HepG2 (cell line): ENCODE measurements at regions not wholly inside any gene's neighbourhood (a gene's known extent, or its start where the extent isn't known, plus 50 kb on each side); places are given as distances from the start of the nearest gene placed in this dataset.

Experiments used
- ATAC-seq: fragments of 200-7000 bp; cut with Tn5 transposase; 3 replicates; pipeline ENCODE4 v1.9.1; 2020; ENCODE audit warnings: mild to moderate bottlenecking, moderate library complexity
- BruUV-seq: library from RNA; stranded (reverse); fragments of 400-500 nt; replicated peaks from 2 replicates; lab custom pipeline; 2021; lab: Mats Ljungman, UMichigan
- CTCF ChIA-PET: fragments of 300-600 bp; formaldehyde crosslinking; extraction: SDS; loops from one replicate; lab custom pipeline; 2021; ENCODE audit warnings: low total read pairs, inconsistent platforms, low intra/inter-chr PET ratio; lab: Yijun Ruan, JAX
- POLR2A ChIA-PET: fragments of 350-600 bp; sonication (Branson Sonifier 250); formaldehyde crosslinking; loops from one replicate; lab custom pipeline; 2020; ENCODE audit warnings: antibody characterized with exemption, inconsistent platforms; lab: Yijun Ruan, JAX
- DNase-seq: peaks from one replicate; pipeline ENCODE4 v3.0.0-alpha.2; 2015; ENCODE audit warnings: low spot score
- FAIRE-seq: peaks from 3 replicates; lab custom pipeline; 2011; peaks lifted over from hg19 to GRCh38; lab: Jason Lieb, UNC
- H2AFZ ChIP-seq: one replicate; pipeline ENCODE4 v1.6.1; 2011; ENCODE audit warnings: low read length, inconsistent platforms
- H3K27ac ChIP-seq: fragments of 300-600 bp; 3 replicates; pipeline ENCODE4 v1.8.0; 2011; ENCODE audit warnings: mixed run types, mild to moderate bottlenecking, mixed read lengths, low read length, inconsistent platforms; ENCODE audit not compliant: insufficient read depth; ENCODE audit errors: extremely low read length
- H3K27me3 ChIP-seq, 2 experiments: fragments of 200-600 bp in 1 of 2; 2 replicates in 1 of 2; 3 replicates in 1 of 2; pipeline versions ENCODE4 v1.6.0 to v1.8.0; 2011; ENCODE audit warnings: low read length in 2 of 2, mild to moderate bottlenecking in 2 of 2, moderate library complexity in 2 of 2, inconsistent platforms in 1 of 2; ENCODE audit not compliant: insufficient read depth in 2 of 2, control insufficient read depth in 1 of 2
- H3K36me3 ChIP-seq, 2 experiments: fragments of 200-600 bp in 1 of 2; replicated peaks in 1 of 2; 2 replicates in 1 of 2; 3 replicates in 1 of 2; pipeline versions ENCODE4 v1.5.1 to v1.8.0; 2011; ENCODE audit warnings: low read length in 2 of 2, inconsistent platforms in 1 of 2; ENCODE audit not compliant: insufficient read depth in 2 of 2, control insufficient read depth in 1 of 2
- H3K4me1 ChIP-seq: 2 replicates; pipeline ENCODE4 v1.5.1; 2012; ENCODE audit warnings: low read length, inconsistent platforms; ENCODE audit not compliant: insufficient read depth
- H3K4me2 ChIP-seq: 2 replicates; pipeline ENCODE4 v1.6.0; 2011; ENCODE audit warnings: low read depth, low read length, inconsistent platforms
- H3K4me3 ChIP-seq, 3 experiments: fragments of 200-600 bp in 1 of 3; sonication (generic), shearing (Covaris generic) in 1 of 3; replicated peaks in 1 of 3; 2 replicates each; pipeline ENCODE4 v1.5.1; 2011 to 2016; ENCODE audit warnings: low read length in 3 of 3, inconsistent platforms in 2 of 3, low read depth in 2 of 3, mild to moderate bottlenecking in 2 of 3, control low read depth in 1 of 3, mixed read lengths in 1 of 3; ENCODE audit not compliant: insufficient read depth in 1 of 3
- H3K79me2 ChIP-seq: one replicate; pipeline ENCODE4 v1.6.1; 2011; ENCODE audit warnings: low read length, inconsistent platforms; ENCODE audit not compliant: insufficient read depth
- H3K9ac ChIP-seq: 2 replicates; pipeline ENCODE4 v1.6.0; 2011; ENCODE audit warnings: mild to moderate bottlenecking, low read depth, low read length, inconsistent platforms; ENCODE audit not compliant: insufficient read depth
- H3K9me3 ChIP-seq: 2 replicates; pipeline ENCODE4 v1.5.1; 2012; ENCODE audit warnings: mild to moderate bottlenecking, low read length
- H4K20me1 ChIP-seq: 2 replicates; pipeline ENCODE4 v1.6.0; 2011; ENCODE audit warnings: inconsistent platforms, mild to moderate bottlenecking, low read length, moderate library complexity; ENCODE audit not compliant: insufficient read depth
- AKAP8 ChIP-seq: sonication (generic); formaldehyde crosslinking; IDR thresholded peaks from 2 replicates; pipeline ENCODE4 v1.5.1; 2020; ENCODE audit warnings: mild to moderate bottlenecking, missing genetic modification reagents
- CHCHD3 ChIP-seq: sonication (generic); formaldehyde crosslinking; IDR thresholded peaks from 2 replicates; pipeline ENCODE4 v1.8.0; 2022; ENCODE audit warnings: mild to moderate bottlenecking, missing genetic modification reagents, moderate library complexity
- HNF1B ChIP-seq: sonication (generic); formaldehyde crosslinking; IDR thresholded peaks from 2 replicates; pipeline ENCODE4 v1.5.1; 2020; ENCODE audit warnings: mild to moderate bottlenecking, moderate library complexity, missing genetic modification reagents
- KMT2A ChIP-seq: sonication (generic); formaldehyde crosslinking; IDR thresholded peaks from 2 replicates; pipeline ENCODE4 v1.4.0; 2020; ENCODE audit warnings: missing genetic modification reagents
- MAZ ChIP-seq, 2 experiments: sonication (generic) in 1 of 2; formaldehyde crosslinking in 1 of 2; IDR thresholded peaks; 2 replicates each; pipeline versions ENCODE4 v1.5.0 to v1.6.1; 2012 to 2020; ENCODE audit warnings: low read depth in 2 of 2, mild to moderate bottlenecking in 2 of 2, borderline replicate concordance in 1 of 2, improper control_type of control experiment in 1 of 2, low read length in 1 of 2, missing genetic modification reagents in 1 of 2, moderate library complexity in 1 of 2
- MYNN ChIP-seq: sonication (generic); formaldehyde crosslinking; IDR thresholded peaks from 2 replicates; pipeline ENCODE4 v1.4.0; 2020; ENCODE audit warnings: mild to moderate bottlenecking, low read depth, missing genetic modification reagents
- RELA ChIP-seq: sonication (generic); formaldehyde crosslinking; IDR thresholded peaks from 2 replicates; pipeline ENCODE4 v1.4.0; 2020; ENCODE audit warnings: missing genetic modification reagents
- REXO4 ChIP-seq: sonication (generic); formaldehyde crosslinking; IDR thresholded peaks from 2 replicates; pipeline ENCODE4 v1.8.0; 2022; ENCODE audit warnings: missing genetic modification reagents, mild to moderate bottlenecking, borderline replicate concordance
- TEAD2 ChIP-seq: sonication (generic); formaldehyde crosslinking; IDR thresholded peaks from 2 replicates; pipeline ENCODE4 v1.9.0; 2021; ENCODE audit warnings: missing genetic modification reagents
- ZBTB25 ChIP-seq: IDR thresholded peaks from 2 replicates; pipeline ENCODE4 v1.6.1; 2018; ENCODE audit warnings: missing genetic modification reagents
- ZNF121 ChIP-seq: sonication (generic); formaldehyde crosslinking; IDR thresholded peaks from 2 replicates; pipeline ENCODE4 v1.5.0; 2020; ENCODE audit warnings: mild to moderate bottlenecking, missing genetic modification reagents
- ZNF292 ChIP-seq: sonication (generic); formaldehyde crosslinking; IDR thresholded peaks from 2 replicates; pipeline ENCODE4 v1.8.1; 2022; ENCODE audit warnings: mild to moderate bottlenecking, low read depth, missing genetic modification reagents, borderline replicate concordance
- ZNF34 ChIP-seq: sonication (generic); formaldehyde crosslinking; IDR thresholded peaks from 2 replicates; pipeline ENCODE4 v1.4.0; 2020; ENCODE audit warnings: mild to moderate bottlenecking, missing genetic modification reagents, borderline replicate concordance
- ZNF839 ChIP-seq: sonication (generic); formaldehyde crosslinking; IDR thresholded peaks from 2 replicates; pipeline ENCODE4 v1.4.0; 2020; ENCODE audit warnings: missing genetic modification reagents, mild to moderate bottlenecking, borderline replicate concordance
- WGBS: methylation state at CpG from one replicate; pipeline ENCODE4 v1.1.6; 2017; ENCODE audit warnings: low lambda C conversion rate; 5-methylcytosine and 5-hydroxymethylcytosine counted together
- in situ Hi-C: cut with HindIII; loops from 2 replicates; pipeline ENCODE4 v1.10.0; 2017; ENCODE audit warnings: low pct_unique_long_range_greater_than_20kb; ENCODE audit not compliant: extremely low pct_ligation_motif_present
- intact Hi-C: fragments of 100-400 bp; cut with micrococcal nuclease; formaldehyde crosslinking; loops from one replicate; pipeline ENCODE4 v1.10.0; 2022; ENCODE audit not compliant: unreplicated experiment
- TF ChIP-seq, protein P1 (sequence below): sonication (generic); formaldehyde crosslinking; IDR thresholded peaks from 2 replicates; pipeline ENCODE4 v1.4.0; 2020; ENCODE audit warnings: missing genetic modification reagents, borderline replicate concordance
- TF ChIP-seq, protein P2 (sequence below): sonication (generic); formaldehyde crosslinking; IDR thresholded peaks from 2 replicates; pipeline ENCODE4 v1.8.0; 2022; ENCODE audit warnings: mild to moderate bottlenecking, missing genetic modification reagents, moderate library complexity
- TF ChIP-seq, protein P3 (sequence below): sonication (generic); formaldehyde crosslinking; IDR thresholded peaks from 2 replicates; pipeline ENCODE4 v1.8.1; 2023; ENCODE audit warnings: mild to moderate bottlenecking, missing genetic modification reagents, borderline replicate concordance

DNA sequence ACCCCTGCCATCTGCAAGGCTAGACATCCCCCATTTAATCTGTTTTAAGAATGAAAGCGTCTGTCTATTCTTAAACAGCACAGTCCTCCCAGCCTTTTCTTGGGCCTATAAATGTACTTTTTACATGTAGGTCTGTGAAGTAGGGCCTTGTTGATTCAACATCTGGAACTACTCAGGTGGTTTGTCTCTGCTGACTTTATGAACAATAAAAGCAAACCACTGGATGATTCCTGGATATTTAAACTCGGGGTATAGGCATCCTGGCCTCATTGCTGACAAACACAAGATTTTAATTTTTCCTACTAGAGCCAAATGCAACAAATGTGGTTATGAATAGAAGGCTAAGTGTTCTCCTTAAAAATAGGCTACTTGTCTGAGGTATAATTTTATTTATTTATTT lies 198.3 kb downstream of the WDR11 start:
- H3K4me1 ChIP-seq: peaks cover 8% of the 10 kb centered on the region
- intact Hi-C loops (no loop called here), in situ Hi-C loops (no loop called here)
- H4K20me1 ChIP-seq: no peaks in the 10 kb centered on the region
- no peak overlapping the region for H3K9ac ChIP-seq
- ATAC-seq (no peak), FAIRE-seq (no peak), DNase-seq (no peak)
- H3K79me2 ChIP-seq: no peaks in the 10 kb centered on the region
- POLR2A ChIA-PET: no interaction called here
- no peak overlapping the region for H3K4me3 ChIP-seq
- no peak overlapping the region for H2AFZ ChIP-seq
- H3K36me3 ChIP-seq: no peaks in the 10 kb centered on the region
- CTCF ChIA-PET: no interaction called here
- 79% methylated on average over 2 of the region's 2 CpGs for WGBS
- no peaks in the 10 kb centered on the region for H3K9me3 ChIP-seq
- H3K27me3 ChIP-seq: no peaks in the 10 kb centered on the region
- TF ChIP-seq HNF1B (no peak), ZNF839 (CRISPR knock-in tag) (no peak), REXO4 (CRISPR knock-in tag) (no peak), RELA (no peak), KMT2A (CRISPR knock-in tag) (no peak), TEAD2 (no peak), MYNN (CRISPR knock-in tag) (no peak), ZNF34 (CRISPR knock-in tag) (no peak), ZNF121 (CRISPR knock-in tag) (no peak), CHCHD3 (no peak), ZBTB25 (CRISPR knock-in tag) (no peak), MAZ (IDR thresholded peaks at IDR 0.05; ENCODE audit: borderline replicate concordance, low read depth, low read length) (no peak), MAZ (CRISPR knock-in tag; IDR thresholded peaks at IDR 0.05; ENCODE audit: low read depth) (no peak), AKAP8 (no peak), ZNF292 (CRISPR knock-in tag) (no peak)
- TF ChIP-seq, protein P1, sequence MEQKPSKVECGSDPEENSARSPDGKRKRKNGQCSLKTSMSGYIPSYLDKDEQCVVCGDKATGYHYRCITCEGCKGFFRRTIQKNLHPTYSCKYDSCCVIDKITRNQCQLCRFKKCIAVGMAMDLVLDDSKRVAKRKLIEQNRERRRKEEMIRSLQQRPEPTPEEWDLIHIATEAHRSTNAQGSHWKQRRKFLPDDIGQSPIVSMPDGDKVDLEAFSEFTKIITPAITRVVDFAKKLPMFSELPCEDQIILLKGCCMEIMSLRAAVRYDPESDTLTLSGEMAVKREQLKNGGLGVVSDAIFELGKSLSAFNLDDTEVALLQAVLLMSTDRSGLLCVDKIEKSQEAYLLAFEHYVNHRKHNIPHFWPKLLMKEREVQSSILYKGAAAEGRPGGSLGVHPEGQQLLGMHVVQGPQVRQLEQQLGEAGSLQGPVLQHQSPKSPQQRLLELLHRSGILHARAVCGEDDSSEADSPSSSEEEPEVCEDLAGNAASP (CRISPR knock-in tag): no peak
- TF ChIP-seq, protein P2, sequence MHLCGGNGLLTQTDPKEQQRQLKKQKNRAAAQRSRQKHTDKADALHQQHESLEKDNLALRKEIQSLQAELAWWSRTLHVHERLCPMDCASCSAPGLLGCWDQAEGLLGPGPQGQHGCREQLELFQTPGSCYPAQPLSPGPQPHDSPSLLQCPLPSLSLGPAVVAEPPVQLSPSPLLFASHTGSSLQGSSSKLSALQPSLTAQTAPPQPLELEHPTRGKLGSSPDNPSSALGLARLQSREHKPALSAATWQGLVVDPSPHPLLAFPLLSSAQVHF: no peak
- TF ChIP-seq, protein P3, sequence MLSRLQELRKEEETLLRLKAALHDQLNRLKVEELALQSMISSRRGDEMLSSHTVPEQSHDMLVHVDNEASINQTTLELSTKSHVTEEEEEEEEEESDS (CRISPR knock-in tag): no peak
- no TSS peak for BruUV-seq
- H3K4me2 ChIP-seq: no peak overlapping the region
- no peak overlapping the region for H3K27ac ChIP-seq
